GM10266 (cell line): ENCODE measurements at regions not wholly inside any gene's neighbourhood (a gene's known extent, or its start where the extent isn't known, plus 50 kb on each side); places are given as distances from the start of the nearest gene placed in this dataset.

Experiments used
- DNase-seq: peaks from one replicate; pipeline ENCODE4 v3.0.0; 2012; ENCODE audit errors: extremely low spot score
- TF ChIP-seq, protein P1 (sequence below): IDR thresholded peaks from 2 replicates; pipeline ENCODE4 v1.5.1; 2012; ENCODE audit warnings: mild to moderate bottlenecking, low read depth; ENCODE audit not compliant: control insufficient read depth, insufficient read depth; ENCODE audit errors: missing control alignments

GRCh38 chr4:177948853-177949252 is 506.6 kb upstream of the AGA start:
- TF ChIP-seq, protein P1, sequence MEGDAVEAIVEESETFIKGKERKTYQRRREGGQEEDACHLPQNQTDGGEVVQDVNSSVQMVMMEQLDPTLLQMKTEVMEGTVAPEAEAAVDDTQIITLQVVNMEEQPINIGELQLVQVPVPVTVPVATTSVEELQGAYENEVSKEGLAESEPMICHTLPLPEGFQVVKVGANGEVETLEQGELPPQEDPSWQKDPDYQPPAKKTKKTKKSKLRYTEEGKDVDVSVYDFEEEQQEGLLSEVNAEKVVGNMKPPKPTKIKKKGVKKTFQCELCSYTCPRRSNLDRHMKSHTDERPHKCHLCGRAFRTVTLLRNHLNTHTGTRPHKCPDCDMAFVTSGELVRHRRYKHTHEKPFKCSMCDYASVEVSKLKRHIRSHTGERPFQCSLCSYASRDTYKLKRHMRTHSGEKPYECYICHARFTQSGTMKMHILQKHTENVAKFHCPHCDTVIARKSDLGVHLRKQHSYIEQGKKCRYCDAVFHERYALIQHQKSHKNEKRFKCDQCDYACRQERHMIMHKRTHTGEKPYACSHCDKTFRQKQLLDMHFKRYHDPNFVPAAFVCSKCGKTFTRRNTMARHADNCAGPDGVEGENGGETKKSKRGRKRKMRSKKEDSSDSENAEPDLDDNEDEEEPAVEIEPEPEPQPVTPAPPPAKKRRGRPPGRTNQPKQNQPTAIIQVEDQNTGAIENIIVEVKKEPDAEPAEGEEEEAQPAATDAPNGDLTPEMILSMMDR, result no peak
- DNase-seq, result no peak

DNA sequence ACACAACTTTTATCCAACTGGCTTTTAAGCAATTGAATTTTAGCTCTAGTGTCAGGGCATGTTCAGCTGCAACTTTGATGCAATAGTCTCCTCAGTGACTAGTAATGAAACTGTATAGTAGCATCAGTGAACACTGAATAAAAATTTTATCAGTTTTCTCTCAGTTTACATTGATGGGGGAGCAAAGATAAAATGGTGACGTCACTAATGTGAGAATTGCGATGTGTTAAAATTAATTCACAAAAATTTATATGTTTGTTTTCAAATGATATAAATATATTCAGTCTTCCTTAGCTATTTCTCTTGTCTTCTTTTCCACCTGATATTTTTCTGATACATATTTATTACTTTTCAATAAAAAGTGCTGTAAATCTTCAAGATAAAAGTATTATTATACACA is 508.8 kb upstream of the AGA start:
- TF ChIP-seq, protein P1, result no peak
- no peak for DNase-seq

GRCh38 chr4:177952723-177953122 is 510.5 kb upstream of the AGA start:
- TF ChIP-seq, protein P1, result no peak
- DNase-seq, result no peak

DNA sequence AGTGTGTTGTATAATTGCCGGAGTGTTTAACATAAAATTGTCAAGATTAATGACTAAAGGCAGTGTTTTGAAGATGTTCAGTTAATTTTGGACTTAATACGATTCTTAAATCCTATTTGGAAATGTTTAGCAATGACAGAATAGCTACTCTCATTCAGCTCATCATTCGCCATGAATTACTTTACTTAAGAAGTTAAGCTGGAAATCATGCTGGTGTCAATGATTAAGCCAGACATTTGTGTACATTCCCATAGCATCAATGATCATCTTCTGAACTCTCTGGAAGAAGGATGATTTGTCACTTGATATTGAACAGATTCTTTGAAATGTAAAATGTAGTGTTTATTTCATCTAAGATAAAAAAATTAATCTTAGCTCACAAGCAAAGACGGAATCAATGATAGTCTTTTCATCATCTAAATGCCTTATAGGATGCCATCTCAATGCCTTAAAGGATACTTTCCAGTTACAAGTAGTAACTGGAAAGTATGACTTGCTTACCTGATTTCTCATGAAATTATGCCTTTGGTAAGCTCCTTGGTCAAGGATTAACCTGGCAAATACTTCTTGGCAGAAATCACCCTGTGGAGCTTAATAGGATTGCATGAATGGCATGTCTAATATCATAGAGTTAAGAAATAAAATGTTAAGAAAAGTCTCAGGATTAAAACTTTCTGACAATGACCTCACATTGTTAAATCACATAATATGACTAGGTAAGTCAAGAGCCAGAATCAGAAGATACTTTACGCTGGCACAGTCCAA is 515.5 kb upstream of the AGA start:
- TF ChIP-seq, protein P1, result no peak
- no peak for DNase-seq

DNA sequence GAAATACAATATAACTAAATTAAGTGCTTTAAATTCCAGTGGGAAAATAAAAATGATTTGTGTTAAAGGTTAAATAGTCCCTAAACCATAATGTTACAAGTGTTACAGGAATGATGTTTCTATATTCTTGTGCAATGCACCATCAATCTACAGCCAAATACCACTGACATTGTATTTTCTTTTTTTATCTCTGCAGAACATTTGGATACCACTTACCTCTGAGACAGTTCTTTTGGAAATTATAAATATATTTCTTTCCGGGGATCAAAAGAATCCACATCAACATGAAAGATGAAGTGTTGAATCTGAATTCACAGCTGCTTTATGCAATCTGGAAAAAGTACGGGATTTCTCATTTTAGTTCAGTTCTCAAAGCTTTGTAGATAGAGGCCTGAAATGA is 518.3 kb upstream of the AGA start:
- no peak for DNase-seq
- TF ChIP-seq, protein P1, result no peak

DNA sequence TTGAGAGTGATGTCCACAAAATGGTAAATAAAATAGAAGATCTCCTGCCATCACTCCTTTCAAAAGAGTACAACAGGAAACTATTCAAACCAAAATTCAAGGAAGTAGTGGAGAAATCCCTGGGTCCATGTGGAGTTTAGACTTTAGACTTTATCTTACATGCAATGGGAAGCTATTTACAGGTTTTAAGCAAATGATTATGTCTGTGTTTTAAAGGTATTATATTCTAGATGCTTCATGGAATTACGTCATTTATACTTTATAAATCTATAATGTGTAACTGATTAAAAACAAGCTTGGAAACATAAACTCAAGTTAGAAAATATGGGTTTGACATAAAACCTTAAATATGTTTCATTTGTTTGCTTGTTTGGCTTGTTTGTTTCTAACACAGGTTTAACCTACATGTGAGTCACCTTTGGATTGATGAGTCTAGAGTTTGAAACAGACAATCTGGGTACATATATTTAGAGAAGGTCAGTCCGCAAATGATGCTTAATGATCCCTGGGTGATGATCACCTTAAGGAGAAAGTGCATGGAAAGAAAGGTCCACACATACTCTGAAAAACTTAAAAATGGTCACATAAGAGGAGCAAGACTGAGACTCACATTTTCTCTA is 519.6 kb upstream of the AGA start:
- TF ChIP-seq, protein P1, result no peak
- no peak for DNase-seq

GRCh38 chr4:177964061-177964460 is 521.8 kb upstream of the AGA start:
- TF ChIP-seq, protein P1, result no peak
- DNase-seq, result no peak
